Prostate gland (tissue), 2 donors: ENCODE measurements at regions not wholly inside any gene's neighbourhood (a gene's known extent, or its start where the extent isn't known, plus 50 kb on each side); places are given as distances from the start of the nearest gene placed in this dataset.

ENCODE experiments used
- DNase-seq: peaks from one replicate; pipeline ENCODE4 v3.0.0-alpha.2; 2019; ENCODE audit warnings: low spot score
- H3K27ac ChIP-seq, 2 donors: fragments of 200-600 bp; sonication (generic); 2 replicates each; pipeline ENCODE4 v1.5.1; 2017 to 2019
- H3K27me3 ChIP-seq: fragments of 200-600 bp; sonication (generic); replicated peaks from 2 replicates; pipeline ENCODE4 v1.5.1; 2019; ENCODE audit not compliant: insufficient read depth
- H3K36me3 ChIP-seq, 2 donors: fragments of 200-600 bp; sonication (generic); 1 replicate in 1 of 2; 2 replicates in 1 of 2; pipeline versions ENCODE4 v1.5.1 to v1.8.1; 2017 to 2019
- H3K4me1 ChIP-seq: fragments of 200-600 bp; sonication (generic); replicated peaks from 2 replicates; pipeline ENCODE4 v1.5.1; 2019
- H3K4me3 ChIP-seq, 2 donors: fragments of 200-600 bp; sonication (generic); 2 replicates each; pipeline ENCODE4 v1.5.1; 2017 to 2019
- H3K9me3 ChIP-seq: fragments of 200-600 bp; sonication (generic); 2 replicates; pipeline ENCODE4 v1.5.1; 2017
- POLR2A ChIP-seq: fragments of 450-650 bp; IDR thresholded peaks from one replicate; pipeline ENCODE4 v1.6.1; 2016; ENCODE audit warnings: antibody characterized with exemption, mild to moderate bottlenecking
- POLR2AphosphoS5 ChIP-seq: sonication (generic); formaldehyde crosslinking; IDR thresholded peaks from one replicate; pipeline ENCODE4 v1.6.1; 2017; ENCODE audit warnings: antibody characterized with exemption
- WGBS: methylation state at CpG from one replicate; pipeline ENCODE4 v1.1.5; 2018; 5-methylcytosine and 5-hydroxymethylcytosine counted together
- intact Hi-C: fragments of 100-400 bp; cut with DNase I; formaldehyde crosslinking; loops from one replicate; pipeline ENCODE4 v1.14.2; 2022
- TF ChIP-seq, protein P1 (sequence below), 4 experiments: fragments of 200-600 bp in 2 of 4; fragments of 450-650 bp in 2 of 4; sonication (generic) in 2 of 4; IDR thresholded peaks; 1 replicate in 3 of 4; 2 replicates in 1 of 4; pipeline ENCODE4 v1.5.1; 2016 to 2019; ENCODE audit warnings: antibody characterized with exemption in 4 of 4, mild to moderate bottlenecking in 2 of 4, moderate library complexity in 2 of 4

DNA sequence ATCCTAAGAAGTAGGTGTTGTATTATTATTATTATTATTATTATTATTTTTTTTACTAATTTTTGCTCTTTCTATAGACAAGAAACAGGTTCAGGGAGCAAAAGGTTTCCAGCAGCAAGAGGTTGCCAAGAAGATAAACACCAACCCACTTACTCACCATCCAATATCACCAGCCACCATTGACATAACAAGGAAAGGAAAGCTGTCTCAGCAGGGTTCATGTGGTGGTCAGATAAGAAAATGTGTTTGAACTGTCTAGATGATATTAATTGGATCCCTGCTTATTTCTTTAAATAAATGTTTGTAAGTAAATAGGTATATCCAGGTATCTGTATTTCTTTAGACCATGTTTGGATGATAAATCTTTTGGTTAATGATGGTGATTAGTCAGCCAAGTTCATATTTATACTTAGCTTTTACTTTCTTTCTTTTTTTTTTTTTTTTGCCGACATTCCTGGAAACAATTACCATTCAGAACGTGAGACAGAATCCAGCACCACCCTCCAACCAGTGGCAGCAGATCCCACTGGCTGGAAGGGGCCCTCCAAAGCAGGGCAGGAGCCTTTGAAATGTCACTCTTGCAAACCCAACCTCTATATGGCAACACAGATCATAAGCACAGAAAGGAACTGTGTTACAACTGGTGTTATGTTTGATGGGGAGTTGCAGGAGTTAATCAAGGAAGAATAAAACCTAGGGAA lies 139.2 kb upstream of the ECI2 start:
- no peaks in the 10 kb centered on the region for H3K4me1 ChIP-seq
- H3K9me3 ChIP-seq = no peaks in the 10 kb centered on the region
- H3K36me3 ChIP-seq = no peaks in the 10 kb centered on the region
- H3K27ac ChIP-seq = no peak overlapping the region
- intact Hi-C loops = no loop called here
- WGBS = 10% methylated on average over 2 of the region's 2 CpGs
- no peak overlapping the region for H3K4me3 ChIP-seq
- no peak for DNase-seq
- TF ChIP-seq, protein P1, sequence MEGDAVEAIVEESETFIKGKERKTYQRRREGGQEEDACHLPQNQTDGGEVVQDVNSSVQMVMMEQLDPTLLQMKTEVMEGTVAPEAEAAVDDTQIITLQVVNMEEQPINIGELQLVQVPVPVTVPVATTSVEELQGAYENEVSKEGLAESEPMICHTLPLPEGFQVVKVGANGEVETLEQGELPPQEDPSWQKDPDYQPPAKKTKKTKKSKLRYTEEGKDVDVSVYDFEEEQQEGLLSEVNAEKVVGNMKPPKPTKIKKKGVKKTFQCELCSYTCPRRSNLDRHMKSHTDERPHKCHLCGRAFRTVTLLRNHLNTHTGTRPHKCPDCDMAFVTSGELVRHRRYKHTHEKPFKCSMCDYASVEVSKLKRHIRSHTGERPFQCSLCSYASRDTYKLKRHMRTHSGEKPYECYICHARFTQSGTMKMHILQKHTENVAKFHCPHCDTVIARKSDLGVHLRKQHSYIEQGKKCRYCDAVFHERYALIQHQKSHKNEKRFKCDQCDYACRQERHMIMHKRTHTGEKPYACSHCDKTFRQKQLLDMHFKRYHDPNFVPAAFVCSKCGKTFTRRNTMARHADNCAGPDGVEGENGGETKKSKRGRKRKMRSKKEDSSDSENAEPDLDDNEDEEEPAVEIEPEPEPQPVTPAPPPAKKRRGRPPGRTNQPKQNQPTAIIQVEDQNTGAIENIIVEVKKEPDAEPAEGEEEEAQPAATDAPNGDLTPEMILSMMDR (IDR thresholded peaks at IDR 0.05) = no peak
- TF ChIP-seq POLR2AphosphoS5 (no peak), POLR2A (no peak)
- H3K27me3 ChIP-seq = no peaks in the 10 kb centered on the region

DNA sequence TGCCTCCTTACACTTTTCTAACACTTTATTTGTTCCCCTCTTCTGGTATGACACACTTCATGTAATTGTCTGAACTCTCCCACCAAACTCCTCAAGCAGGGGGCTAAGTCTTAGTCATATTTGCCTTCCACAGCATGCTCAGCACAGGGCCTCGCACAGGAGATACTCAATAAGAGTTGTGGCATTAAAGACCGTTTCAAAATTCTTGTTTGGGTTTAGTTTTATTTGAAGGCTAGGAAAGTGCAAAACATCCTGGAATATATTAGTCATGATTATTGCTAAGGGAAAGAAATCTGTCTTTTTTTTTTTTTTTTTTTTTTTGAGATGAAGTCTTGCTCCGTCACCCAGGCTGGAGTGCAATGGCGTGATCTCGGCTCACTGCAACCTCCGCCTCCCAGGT lies 137.6 kb upstream of the ECI2 start:
- WGBS = 82% methylated on average over 6 of the region's 6 CpGs
- H3K27ac ChIP-seq = no peak overlapping the region
- H3K27me3 ChIP-seq = no peaks in the 10 kb centered on the region
- intact Hi-C loops = no loop called here
- no peaks in the 10 kb centered on the region for H3K4me1 ChIP-seq
- no peak overlapping the region for H3K4me3 ChIP-seq
- TF ChIP-seq POLR2A (no peak), POLR2AphosphoS5 (no peak)
- TF ChIP-seq, protein P1 (IDR thresholded peaks at IDR 0.05) = no peak
- no peak for DNase-seq
- H3K9me3 ChIP-seq = no peaks in the 10 kb centered on the region
- H3K36me3 ChIP-seq = no peaks in the 10 kb centered on the region

DNA sequence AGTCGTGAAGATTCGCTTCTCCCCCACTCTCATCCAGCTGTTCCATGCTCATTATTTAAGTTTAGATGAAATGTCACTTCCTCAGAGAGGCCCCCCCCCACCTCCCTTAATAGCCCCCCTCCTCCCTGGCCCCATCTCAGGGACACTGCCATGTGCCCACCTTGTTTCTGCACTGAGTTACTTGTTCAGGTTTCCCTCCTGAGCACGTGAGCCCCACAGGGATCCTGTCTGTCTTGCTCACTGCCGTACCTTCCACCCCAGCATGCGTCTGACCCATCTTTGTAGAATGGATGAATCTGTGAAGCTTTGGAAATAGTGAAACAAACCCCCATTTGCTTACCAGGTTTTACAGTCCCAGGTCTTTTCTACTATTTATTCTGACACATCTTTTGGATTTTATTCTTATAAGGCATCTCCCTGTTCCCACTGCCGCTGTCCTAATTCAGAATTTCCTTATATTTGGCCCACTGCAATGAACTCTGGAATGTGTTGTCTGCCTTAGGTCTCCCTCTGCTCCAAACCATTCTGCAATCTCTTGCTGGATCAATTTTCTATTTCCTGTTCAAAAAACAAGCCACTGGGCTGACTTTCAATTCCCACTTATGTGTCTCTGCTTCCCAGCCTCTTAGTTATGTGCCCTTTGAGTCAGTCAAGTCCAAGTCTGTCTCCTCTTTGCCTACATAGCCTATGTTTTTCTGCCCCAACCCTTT lies 136.5 kb upstream of the ECI2 start:
- Histone ChIP-seq H3K4me3 (no peak overlapping the region), H3K9me3 (no peaks in the 10 kb centered on the region), H3K27ac (no peak overlapping the region), H3K27me3 (no peaks in the 10 kb centered on the region), H3K4me1 (no peaks in the 10 kb centered on the region), H3K36me3 (no peaks in the 10 kb centered on the region)
- DNase-seq = no peak
- TF ChIP-seq POLR2A = no peak
- 83% methylated on average over 6 of the region's 6 CpGs for WGBS
- intact Hi-C loops = no loop called here

DNA sequence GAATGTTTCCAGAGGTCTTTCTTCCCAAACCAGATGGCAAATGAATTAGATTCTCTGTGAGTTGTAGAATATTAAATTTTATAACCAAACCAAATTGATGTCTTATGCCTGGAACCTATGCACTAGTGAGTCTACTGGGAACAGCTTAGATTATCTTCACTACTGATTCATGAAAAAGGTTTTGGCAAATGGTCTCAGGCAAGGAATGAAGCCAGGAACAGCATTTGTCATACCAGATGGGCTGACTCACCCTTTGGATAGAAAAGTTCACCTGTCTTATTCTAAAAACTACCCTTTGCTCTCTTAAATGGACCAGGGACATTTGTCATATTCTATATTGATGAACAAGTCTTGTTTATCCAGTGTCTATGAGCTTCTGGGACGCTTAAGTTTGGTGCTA lies 135.4 kb upstream of the ECI2 start:
- 80% methylated on average over 1 of the region's 1 CpG for WGBS
- no peak overlapping the region for H3K27ac ChIP-seq
- H3K27me3 ChIP-seq = no peaks in the 10 kb centered on the region
- H3K9me3 ChIP-seq = no peaks in the 10 kb centered on the region
- DNase-seq = no peak
- H3K4me1 ChIP-seq = no peaks in the 10 kb centered on the region
- intact Hi-C loops = no loop called here
- TF ChIP-seq, protein P1 (IDR thresholded peaks at IDR 0.05) = no peak
- no peak for TF ChIP-seq POLR2AphosphoS5
- no peak for TF ChIP-seq POLR2A
- no peak overlapping the region for H3K4me3 ChIP-seq
- H3K36me3 ChIP-seq = no peaks in the 10 kb centered on the region

DNA sequence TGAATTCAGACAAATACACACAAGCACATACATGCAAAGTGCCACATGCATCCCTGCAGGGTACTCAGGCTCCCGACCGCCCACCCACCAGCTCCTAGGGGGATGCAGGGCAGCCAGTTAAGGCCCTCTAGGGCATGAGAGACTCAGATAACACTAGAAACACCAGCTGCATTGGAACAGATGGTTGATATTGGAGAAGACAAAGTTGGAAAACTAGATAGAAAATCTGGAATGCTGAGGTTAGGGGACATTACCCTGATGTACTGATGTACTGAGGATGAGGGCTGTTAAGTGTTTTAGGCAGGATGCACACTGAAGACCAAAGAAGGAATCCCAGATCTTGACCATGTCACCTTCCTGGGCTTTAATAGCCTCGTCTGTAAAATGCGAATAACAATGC lies 134.6 kb upstream of the ECI2 start:
- intact Hi-C loops = no loop called here

More for the DNA sequence above, 134.6 kb upstream of the ECI2 start:
- no peak for DNase-seq
- no peak overlapping the region for H3K27ac ChIP-seq
- WGBS = 86% methylated on average over 4 of the region's 4 CpGs
- H3K4me1 ChIP-seq = no peaks in the 10 kb centered on the region
- no peaks in the 10 kb centered on the region for H3K36me3 ChIP-seq
- H3K27me3 ChIP-seq = no peaks in the 10 kb centered on the region
- TF ChIP-seq POLR2A (no peak), POLR2AphosphoS5 (no peak)
- TF ChIP-seq, protein P1 (IDR thresholded peaks at IDR 0.05) = no peak
- no peak overlapping the region for H3K4me3 ChIP-seq
- no peaks in the 10 kb centered on the region for H3K9me3 ChIP-seq
